K562 (cell line): ENCODE measurements at regions not wholly inside any gene's neighbourhood (a gene's known extent, or its start where the extent isn't known, plus 50 kb on each side); places are given as distances from the start of the nearest gene placed in this dataset.

Experiments used
- ATAC-seq: fragments of 200-7000 bp; cut with Tn5 transposase; 3 replicates; pipeline ENCODE4 v1.9.1; 2020; ENCODE audit warnings: moderate library complexity
- BruUV-seq: library from RNA; stranded (reverse); fragments of 400-500 nt; replicated peaks from 2 replicates; lab custom pipeline; 2021; lab: Mats Ljungman, UMichigan
- CTCF ChIA-PET: fragments of 300-600 bp; formaldehyde crosslinking; extraction: SDS; loops from one replicate; lab custom pipeline; 2021; ENCODE audit warnings: low intra/inter-chr PET ratio; lab: Yijun Ruan, JAX
- POLR2A ChIA-PET: fragments of 300-600, 350-650 bp; sonication (Branson Sonifier 250); formaldehyde crosslinking; extraction: SDS; loops from one replicate; lab custom pipeline; 2021; ENCODE audit warnings: antibody characterized with exemption, inconsistent platforms; lab: Yijun Ruan, JAX
- DNase-seq, 4 experiments: peaks; one replicate each; pipeline versions ENCODE4 v3.0.0 to v3.0.0-alpha.2; 2011 to 2018; ENCODE audit warnings: low spot score in 3 of 4, mixed read lengths in 3 of 4; ENCODE audit errors: extremely low read depth in 1 of 4
- FAIRE-seq: peaks from 2 replicates; lab custom pipeline; 2011; peaks lifted over from hg19 to GRCh38; lab: Jason Lieb, UNC
- H2AFZ ChIP-seq: 2 replicates; pipeline ENCODE4 v1.6.0; 2011; ENCODE audit warnings: low read depth, low read length, control low read depth, inconsistent platforms
- H3K27ac ChIP-seq: fragments of 200-600 bp; 3 replicates; pipeline ENCODE4 v1.8.0; 2011; ENCODE audit warnings: low read depth, mild to moderate bottlenecking, control low read depth, inconsistent platforms, low read length, moderate library complexity, mixed read lengths; ENCODE audit errors: extremely low read depth
- H3K27me3 ChIP-seq, 2 experiments: fragments of 300-600 bp in 1 of 2; 2 replicates in 1 of 2; 3 replicates in 1 of 2; pipeline versions ENCODE4 v1.6.0 to v1.8.0; 2011; ENCODE audit warnings: inconsistent platforms in 2 of 2, low read length in 2 of 2, mild to moderate bottlenecking in 1 of 2, mixed read lengths in 1 of 2, moderate library complexity in 1 of 2; ENCODE audit not compliant: control insufficient read depth in 2 of 2, insufficient read depth in 2 of 2
- H3K36me3 ChIP-seq: fragments of 300-600 bp; 3 replicates; pipeline ENCODE4 v1.8.0; 2011; ENCODE audit warnings: mild to moderate bottlenecking, low read length, inconsistent platforms; ENCODE audit not compliant: control insufficient read depth, insufficient read depth
- H3K4me1 ChIP-seq, 2 experiments: fragments of 200-600 bp in 1 of 2; replicated peaks in 1 of 2; 2 replicates in 1 of 2; 3 replicates in 1 of 2; pipeline versions ENCODE4 v1.5.1 to v1.8.0; 2011; ENCODE audit warnings: inconsistent platforms in 2 of 2, low read length in 2 of 2, mild to moderate bottlenecking in 1 of 2, mixed read lengths in 1 of 2, moderate library complexity in 1 of 2; ENCODE audit not compliant: control insufficient read depth in 2 of 2, insufficient read depth in 2 of 2
- H3K4me2 ChIP-seq: 2 replicates; pipeline ENCODE4 v1.6.1; 2011; ENCODE audit warnings: low read length, control low read depth, inconsistent platforms, mixed read lengths; ENCODE audit not compliant: insufficient read depth
- H3K4me3 ChIP-seq: fragments of 200-600 bp; sonication (generic), shearing (Covaris generic); 2 replicates; pipeline ENCODE4 v1.5.1; 2016; ENCODE audit warnings: control low read depth, inconsistent platforms
- H3K79me2 ChIP-seq: fragments of 200-600 bp; 3 replicates; pipeline ENCODE4 v1.8.0; 2011; ENCODE audit warnings: low read length, inconsistent platforms; ENCODE audit not compliant: control insufficient read depth, insufficient read depth
- H3K9ac ChIP-seq, 2 experiments: 2 replicates each; pipeline versions ENCODE4 v1.6.0 to v1.6.1; 2011; ENCODE audit warnings: low read depth in 2 of 2, low read length in 2 of 2, control low read depth in 1 of 2, inconsistent platforms in 1 of 2, mild to moderate bottlenecking in 1 of 2, mixed read lengths in 1 of 2; ENCODE audit not compliant: insufficient read depth in 1 of 2
- H3K9me1 ChIP-seq: one replicate; pipeline ENCODE4 v1.6.0; 2011; ENCODE audit warnings: inconsistent platforms, mild to moderate bottlenecking, low read length, moderate library complexity; ENCODE audit not compliant: control insufficient read depth, insufficient read depth
- H3K9me3 ChIP-seq: replicated peaks from 2 replicates; pipeline ENCODE4 v1.5.1; 2011; ENCODE audit warnings: low read depth, low read length, inconsistent platforms; ENCODE audit not compliant: control insufficient read depth, insufficient read depth
- H4K20me1 ChIP-seq: replicated peaks from 2 replicates; pipeline ENCODE4 v1.6.1; 2011; ENCODE audit warnings: low read length, inconsistent platforms, mixed read lengths; ENCODE audit not compliant: control insufficient read depth, insufficient read depth
- BCL6 ChIP-seq: fragments of 250-450 bp; sonication (Bioruptor Pico); IDR thresholded peaks from 2 replicates; pipeline ENCODE4 v1.4.0; 2020
- GTF2F1 ChIP-seq: IDR thresholded peaks from 2 replicates; pipeline ENCODE4 v1.6.1; 2011; ENCODE audit warnings: low read depth, low read length, improper control_type of control experiment
- MEF2D ChIP-seq: conservative IDR thresholded peaks from 2 replicates; pipeline ENCODE4 v1.6.1; 2016; ENCODE audit warnings: low read depth, missing genetic modification characterization, missing compliant biosample characterization
- MTF1 ChIP-seq: fragments of 250-450 bp; sonication (Bioruptor Pico); IDR thresholded peaks from 2 replicates; pipeline ENCODE4 v1.9.0; 2021; ENCODE audit warnings: moderate library complexity, mild to moderate bottlenecking, inconsistent platforms, borderline replicate concordance
- NR2F6 ChIP-seq: fragments of 450-650 bp; formaldehyde crosslinking; IDR thresholded peaks from 2 replicates; pipeline ENCODE4 v1.4.0; 2020; ENCODE audit warnings: mild to moderate bottlenecking
- OTX1 ChIP-seq: fragments of 450-650 bp; formaldehyde crosslinking; IDR thresholded peaks from 2 replicates; pipeline ENCODE4 v1.4.0; 2022; ENCODE audit warnings: mild to moderate bottlenecking
- PCBP2 ChIP-seq: fragments of 200-400 bp; formaldehyde crosslinking; IDR thresholded peaks from 2 replicates; pipeline ENCODE4 v1.6.1; 2018; ENCODE audit warnings: low read length, low read depth, mild to moderate bottlenecking, moderate library complexity; ENCODE audit not compliant: poor library complexity, severe bottlenecking
- SAFB2 ChIP-seq: fragments of 200-400 bp; formaldehyde crosslinking; IDR thresholded peaks from 2 replicates; pipeline ENCODE4 v1.6.1; 2018; ENCODE audit warnings: borderline replicate concordance, low read length, low read depth, moderate library complexity; ENCODE audit not compliant: severe bottlenecking
- SRSF1 ChIP-seq: fragments of 200-400 bp; formaldehyde crosslinking; IDR thresholded peaks from 2 replicates; pipeline ENCODE4 v1.6.1; 2017; ENCODE audit warnings: mild to moderate bottlenecking, low read depth, low read length, moderate library complexity
- ZBTB1 ChIP-seq: sonication (generic); formaldehyde crosslinking; IDR thresholded peaks from 2 replicates; pipeline ENCODE4 v1.8.1; 2023; ENCODE audit warnings: missing genetic modification reagents, low read depth, mild to moderate bottlenecking, borderline replicate concordance
- ZNF133 ChIP-seq: fragments of 250-450 bp; sonication (Bioruptor Pico); IDR thresholded peaks from 2 replicates; pipeline ENCODE4 v1.4.0; 2020; ENCODE audit warnings: mild to moderate bottlenecking
- ZNF274 ChIP-seq: IDR thresholded peaks from 2 replicates; pipeline ENCODE4 v1.6.1; 2011; ENCODE audit warnings: low read depth, mild to moderate bottlenecking, low read length, moderate library complexity, borderline replicate concordance
- ZNF507 ChIP-seq: conservative IDR thresholded peaks from 2 replicates; pipeline ENCODE4 v1.6.1; 2017; ENCODE audit warnings: missing genetic modification characterization, missing compliant biosample characterization
- ZNF583 ChIP-seq: fragments of 250-450 bp; sonication (Bioruptor Pico); IDR thresholded peaks from 2 replicates; pipeline ENCODE4 v1.4.0; 2020
- ZNF696 ChIP-seq: fragments of 250-450 bp; sonication (Bioruptor Pico); conservative IDR thresholded peaks from 2 replicates; pipeline ENCODE4 v1.4.0; 2020; ENCODE audit warnings: mild to moderate bottlenecking, moderate library complexity
- WGBS: fragments of 100-300 bp; shearing (Covaris generic); methylation state at CpG from one replicate; pipeline ENCODE4 v1.1.6; 2016; ENCODE audit warnings: low coverage, mixed read lengths; ENCODE audit not compliant: insufficient coverage; ENCODE audit errors: missing lambda C conversion rate; 5-methylcytosine and 5-hydroxymethylcytosine counted together
- in situ Hi-C: fragments of 300-500 bp; cut with MboI; formaldehyde crosslinking; loops from 4 replicates; pipeline ENCODE4 v1.15.0; 2018; ENCODE audit warnings: inconsistent platforms, mixed read lengths
- intact Hi-C: fragments of 100-400 bp; cut with micrococcal nuclease; formaldehyde crosslinking; loops from 2 replicates; pipeline ENCODE4 v1.14.2; 2022
- TF ChIP-seq, protein P1 (sequence below): fragments of 250-450 bp; sonication (Bioruptor Pico); IDR thresholded peaks from 2 replicates; pipeline ENCODE4 v1.5.0; 2021
- TF ChIP-seq, protein P2 (sequence below): fragments of 450-650 bp; formaldehyde crosslinking; IDR thresholded peaks from 2 replicates; pipeline ENCODE4 v1.4.0; 2022; ENCODE audit warnings: missing genetic modification characterization
- TF ChIP-seq, protein P3 (sequence below): fragments of 250-450 bp; sonication (Bioruptor Pico); IDR thresholded peaks from 2 replicates; pipeline ENCODE4 v1.4.0; 2020; ENCODE audit warnings: mild to moderate bottlenecking, moderate library complexity
- TF ChIP-seq, protein P4 (sequence below): sonication (generic); formaldehyde crosslinking; IDR thresholded peaks from 2 replicates; pipeline ENCODE4 v1.8.1; 2023; ENCODE audit warnings: mild to moderate bottlenecking, missing genetic modification reagents

DNA sequence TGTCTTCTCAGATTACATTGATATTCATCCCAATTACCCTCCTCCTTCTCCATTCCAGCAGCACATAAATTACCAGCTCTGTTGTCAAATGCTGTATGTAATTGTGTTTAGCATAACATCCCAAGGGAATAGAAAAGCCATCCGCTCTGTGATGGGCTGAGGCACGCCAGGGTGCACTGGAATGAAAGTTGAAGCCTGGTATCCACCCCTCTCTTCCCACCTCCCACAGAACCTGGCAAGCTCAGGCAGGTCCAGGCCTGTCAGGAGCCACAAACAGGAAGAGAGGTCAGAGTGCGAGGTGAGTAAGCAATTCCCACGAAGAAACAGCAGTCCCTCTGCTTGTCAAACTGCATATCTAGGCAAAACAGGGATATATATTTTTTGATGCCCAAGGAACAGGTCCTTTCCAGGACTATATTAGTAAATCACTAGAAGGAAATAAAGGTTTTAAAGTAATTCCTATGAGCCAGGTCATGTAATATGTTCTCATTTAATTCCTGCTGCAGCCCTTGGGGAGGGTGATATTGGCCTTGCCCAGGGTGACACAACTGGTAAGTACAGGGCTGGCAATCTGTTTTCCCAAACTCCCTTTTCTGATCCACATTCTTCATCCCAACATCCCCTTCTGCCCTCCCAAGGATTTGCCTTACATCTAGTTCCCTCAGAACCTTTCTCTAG, 155.6 kb upstream of the GHITM start:
- peaks cover 0 to 18% of the 10 kb centered on the region in 2 experiments; a peak in 4 of 5 replicates for H3K4me1 ChIP-seq
- H3K27me3 ChIP-seq: no peaks in the 10 kb centered on the region
- H3K4me3 ChIP-seq: no peak overlapping the region
- 11% methylated on average over 4 of the region's 4 CpGs for WGBS
- H4K20me1 ChIP-seq: no peaks in the 10 kb centered on the region
- intact Hi-C loops (no loop called here), in situ Hi-C loops (no loop called here)
- no peaks in the 10 kb centered on the region for H3K36me3 ChIP-seq
- ChIA-PET POLR2A (no interaction called here), CTCF (no interaction called here)
- peak overlapping the region; percentile 35; the same call in 2 of the 3 replicates for H3K27ac ChIP-seq
- peak; percentile 83 for ATAC-seq
- H3K79me2 ChIP-seq: no peaks in the 10 kb centered on the region
- DNase-seq: peak; percentile 28 to 50 (median 40)
- BruUV-seq: no TSS peak
- H3K9me3 ChIP-seq: no peaks in the 10 kb centered on the region
- peak overlapping the region; percentile 52 for H2AFZ ChIP-seq
- no peak overlapping the region for H3K9ac ChIP-seq
- no peaks in the 10 kb centered on the region for H3K9me1 ChIP-seq
- H3K4me2 ChIP-seq: no peak overlapping the region
- FAIRE-seq: peak; percentile 49
- TF ChIP-seq ZBTB1 (CRISPR knock-in tag) (no peak), NR2F6 (CRISPR knock-in tag) (no peak), ZNF583 (CRISPR knock-in tag) (no peak), MTF1 (CRISPR knock-in tag) (no peak), BCL6 (CRISPR knock-in tag) (no peak), SRSF1 (no peak), ZNF696 (no peak), PCBP2 (no peak), ZNF133 (CRISPR knock-in tag) (no peak), MEF2D (tag) (no peak), ZNF507 (tag) (no peak), OTX1 (CRISPR knock-in tag) (no peak), GTF2F1 (no peak), ZNF274 (no peak), SAFB2 (no peak)
- TF ChIP-seq, protein P1, sequence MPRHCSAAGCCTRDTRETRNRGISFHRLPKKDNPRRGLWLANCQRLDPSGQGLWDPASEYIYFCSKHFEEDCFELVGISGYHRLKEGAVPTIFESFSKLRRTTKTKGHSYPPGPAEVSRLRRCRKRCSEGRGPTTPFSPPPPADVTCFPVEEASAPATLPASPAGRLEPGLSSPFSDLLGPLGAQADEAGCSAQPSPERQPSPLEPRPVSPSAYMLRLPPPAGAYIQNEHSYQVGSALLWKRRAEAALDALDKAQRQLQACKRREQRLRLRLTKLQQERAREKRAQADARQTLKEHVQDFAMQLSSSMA (CRISPR knock-in tag): no peak
- TF ChIP-seq, protein P2, sequence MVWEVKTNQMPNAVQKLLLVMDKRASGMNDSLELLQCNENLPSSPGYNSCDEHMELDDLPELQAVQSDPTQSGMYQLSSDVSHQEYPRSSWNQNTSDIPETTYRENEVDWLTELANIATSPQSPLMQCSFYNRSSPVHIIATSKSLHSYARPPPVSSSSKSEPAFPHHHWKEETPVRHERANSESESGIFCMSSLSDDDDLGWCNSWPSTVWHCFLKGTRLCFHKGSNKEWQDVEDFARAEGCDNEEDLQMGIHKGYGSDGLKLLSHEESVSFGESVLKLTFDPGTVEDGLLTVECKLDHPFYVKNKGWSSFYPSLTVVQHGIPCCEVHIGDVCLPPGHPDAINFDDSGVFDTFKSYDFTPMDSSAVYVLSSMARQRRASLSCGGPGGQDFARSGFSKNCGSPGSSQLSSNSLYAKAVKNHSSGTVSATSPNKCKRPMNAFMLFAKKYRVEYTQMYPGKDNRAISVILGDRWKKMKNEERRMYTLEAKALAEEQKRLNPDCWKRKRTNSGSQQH: no peak
- TF ChIP-seq, protein P3, sequence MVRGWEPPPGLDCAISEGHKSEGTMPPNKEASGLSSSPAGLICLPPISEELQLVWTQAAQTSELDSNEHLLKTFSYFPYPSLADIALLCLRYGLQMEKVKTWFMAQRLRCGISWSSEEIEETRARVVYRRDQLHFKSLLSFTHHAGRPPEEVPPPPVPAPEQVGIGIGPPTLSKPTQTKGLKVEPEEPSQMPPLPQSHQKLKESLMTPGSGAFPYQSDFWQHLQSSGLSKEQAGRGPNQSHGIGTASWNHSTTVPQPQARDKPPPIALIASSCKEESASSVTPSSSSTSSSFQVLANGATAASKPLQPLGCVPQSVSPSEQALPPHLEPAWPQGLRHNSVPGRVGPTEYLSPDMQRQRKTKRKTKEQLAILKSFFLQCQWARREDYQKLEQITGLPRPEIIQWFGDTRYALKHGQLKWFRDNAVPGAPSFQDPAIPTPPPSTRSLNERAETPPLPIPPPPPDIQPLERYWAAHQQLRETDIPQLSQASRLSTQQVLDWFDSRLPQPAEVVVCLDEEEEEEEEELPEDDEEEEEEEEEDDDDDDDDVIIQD (CRISPR knock-in tag): no peak
- TF ChIP-seq, protein P4, sequence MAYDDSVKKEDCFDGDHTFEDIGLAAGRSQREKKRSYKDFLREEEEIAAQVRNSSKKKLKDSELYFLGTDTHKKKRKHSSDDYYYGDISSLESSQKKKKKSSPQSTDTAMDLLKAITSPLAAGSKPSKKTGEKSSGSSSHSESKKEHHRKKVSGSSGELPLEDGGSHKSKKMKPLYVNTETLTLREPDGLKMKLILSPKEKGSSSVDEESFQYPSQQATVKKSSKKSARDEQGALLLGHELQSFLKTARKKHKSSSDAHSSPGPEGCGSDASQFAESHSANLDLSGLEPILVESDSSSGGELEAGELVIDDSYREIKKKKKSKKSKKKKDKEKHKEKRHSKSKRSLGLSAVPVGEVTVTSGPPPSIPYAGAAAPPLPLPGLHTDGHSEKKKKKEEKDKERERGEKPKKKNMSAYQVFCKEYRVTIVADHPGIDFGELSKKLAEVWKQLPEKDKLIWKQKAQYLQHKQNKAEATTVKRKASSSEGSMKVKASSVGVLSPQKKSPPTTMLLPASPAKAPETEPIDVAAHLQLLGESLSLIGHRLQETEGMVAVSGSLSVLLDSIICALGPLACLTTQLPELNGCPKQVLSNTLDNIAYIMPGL: no peak
